ENCODE measurements at regions not wholly inside any gene's neighbourhood (a gene's known extent, or its start where the extent isn't known, plus 50 kb on each side); places are given as distances from the start of the nearest gene placed in this dataset.

DNA sequence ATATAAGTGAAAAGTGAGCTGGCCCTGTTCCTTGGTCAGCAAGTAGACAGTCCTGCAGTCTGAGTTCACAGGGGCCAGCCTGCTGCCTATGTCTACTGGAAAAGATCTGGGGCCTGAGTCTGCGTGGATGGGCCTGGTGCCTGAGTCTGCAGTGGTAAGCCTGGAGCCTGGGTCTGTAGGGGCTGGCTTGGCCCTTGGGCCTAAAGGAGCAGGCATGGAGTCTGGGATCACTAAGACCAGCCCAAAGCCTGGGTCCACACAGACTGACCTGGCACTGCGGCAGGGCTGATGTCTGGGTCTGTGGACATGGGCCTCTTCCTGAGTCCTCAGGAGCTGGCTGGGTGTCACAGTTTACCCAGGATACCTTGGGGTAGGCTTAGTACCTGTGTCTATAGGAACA lies 95.4 kb downstream of the KLHL28 start:
- TF ChIP-seq TAF1 (IDR thresholded peaks at IDR 0.05; ENCODE audit: borderline replicate concordance, low read depth, low read length): no peak
- no peak for TF ChIP-seq POLR2A (IDR thresholded peaks at IDR 0.05; ENCODE audit: low read depth, low read length)
- TF ChIP-seq POLR2AphosphoS5 (IDR thresholded peaks at IDR 0.05; ENCODE audit: low read depth, low read length): no peak
